Retinal pigment epithelial cell (primary cell): ENCODE measurements at regions not wholly inside any gene's neighbourhood (a gene's known extent, or its start where the extent isn't known, plus 50 kb on each side); places are given as distances from the start of the nearest gene placed in this dataset.

Experiments used
- DNase-seq: peaks from one replicate; pipeline ENCODE4 v3.0.0-alpha.2; 2010; ENCODE audit warnings: low read depth
- H3K4me3 ChIP-seq: 2 replicates; pipeline ENCODE4 v1.5.1; 2011; ENCODE audit warnings: mild to moderate bottlenecking, low read length, control low read depth, moderate library complexity
- TF ChIP-seq, protein P1 (sequence below): conservative IDR thresholded peaks from 2 replicates; pipeline ENCODE4 v1.5.1; 2011; ENCODE audit warnings: low read depth, low read length, control low read depth, inconsistent platforms

DNA sequence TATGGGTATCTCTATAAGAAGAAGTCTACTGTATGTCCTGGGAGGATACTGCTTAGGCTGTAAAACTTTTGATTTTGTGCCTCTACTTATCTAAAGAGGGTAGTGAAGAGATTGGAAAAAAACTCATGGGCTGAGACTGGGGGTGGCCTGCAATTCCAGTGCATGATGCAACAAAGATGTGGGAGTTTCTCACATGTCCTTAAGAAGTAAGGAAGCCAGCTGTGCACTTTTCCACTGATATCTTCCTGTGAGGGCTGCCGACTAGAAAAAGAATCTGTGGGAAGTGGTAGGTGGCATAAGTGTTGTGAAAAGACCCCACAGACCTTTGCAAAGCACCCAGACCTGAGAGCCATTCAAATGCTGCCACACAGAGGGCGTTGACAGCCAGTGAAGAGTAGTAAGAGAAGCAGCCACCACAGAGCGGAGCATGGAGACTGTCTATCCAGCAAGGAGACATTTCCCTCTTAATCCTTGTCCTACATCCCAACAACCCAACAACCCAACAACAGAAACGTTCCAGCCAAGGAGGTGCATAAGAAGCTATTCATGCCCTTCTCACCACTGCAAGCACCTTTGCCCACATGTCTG, 65.1 kb downstream of the PFDN4 start:
- no peak overlapping the region for H3K4me3 ChIP-seq
- DNase-seq: no peak
- TF ChIP-seq, protein P1, sequence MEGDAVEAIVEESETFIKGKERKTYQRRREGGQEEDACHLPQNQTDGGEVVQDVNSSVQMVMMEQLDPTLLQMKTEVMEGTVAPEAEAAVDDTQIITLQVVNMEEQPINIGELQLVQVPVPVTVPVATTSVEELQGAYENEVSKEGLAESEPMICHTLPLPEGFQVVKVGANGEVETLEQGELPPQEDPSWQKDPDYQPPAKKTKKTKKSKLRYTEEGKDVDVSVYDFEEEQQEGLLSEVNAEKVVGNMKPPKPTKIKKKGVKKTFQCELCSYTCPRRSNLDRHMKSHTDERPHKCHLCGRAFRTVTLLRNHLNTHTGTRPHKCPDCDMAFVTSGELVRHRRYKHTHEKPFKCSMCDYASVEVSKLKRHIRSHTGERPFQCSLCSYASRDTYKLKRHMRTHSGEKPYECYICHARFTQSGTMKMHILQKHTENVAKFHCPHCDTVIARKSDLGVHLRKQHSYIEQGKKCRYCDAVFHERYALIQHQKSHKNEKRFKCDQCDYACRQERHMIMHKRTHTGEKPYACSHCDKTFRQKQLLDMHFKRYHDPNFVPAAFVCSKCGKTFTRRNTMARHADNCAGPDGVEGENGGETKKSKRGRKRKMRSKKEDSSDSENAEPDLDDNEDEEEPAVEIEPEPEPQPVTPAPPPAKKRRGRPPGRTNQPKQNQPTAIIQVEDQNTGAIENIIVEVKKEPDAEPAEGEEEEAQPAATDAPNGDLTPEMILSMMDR: no peak

DNA sequence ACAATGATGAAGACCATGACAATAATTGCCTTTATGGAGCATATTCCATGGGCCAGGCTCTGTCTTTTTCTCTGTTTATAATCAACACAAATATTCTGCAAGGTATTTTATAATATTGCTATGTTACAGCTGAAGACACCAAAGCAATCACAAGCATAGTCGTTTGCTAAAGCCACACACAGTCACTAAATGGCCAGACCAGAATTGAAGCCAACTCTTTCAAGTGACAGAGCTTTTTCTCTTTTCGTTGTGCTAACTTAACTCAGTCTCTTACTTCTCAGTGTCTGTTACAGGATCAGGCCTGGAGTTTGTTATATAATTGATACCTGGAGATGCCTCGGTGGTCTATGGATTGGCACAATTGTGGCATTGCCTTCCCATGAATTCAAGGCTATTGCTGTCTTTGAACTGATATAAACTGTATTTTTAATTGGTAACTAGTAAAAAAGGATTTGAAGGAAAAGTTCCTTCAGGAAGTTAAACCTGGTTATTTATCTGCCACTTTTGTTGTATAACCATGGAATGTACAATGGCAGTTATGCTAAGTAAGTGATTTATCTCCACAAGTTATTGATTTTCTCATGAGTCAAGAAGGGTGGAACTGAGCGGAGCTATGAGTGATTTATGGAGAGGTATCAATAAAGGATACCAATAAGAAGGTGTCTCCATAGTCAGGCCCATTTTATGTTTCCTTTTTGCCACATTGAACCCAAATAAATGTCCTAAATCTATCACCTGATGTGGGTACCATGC, 67.6 kb downstream of the PFDN4 start:
- DNase-seq: no peak
- TF ChIP-seq, protein P1: no peak
- no peak overlapping the region for H3K4me3 ChIP-seq

DNA sequence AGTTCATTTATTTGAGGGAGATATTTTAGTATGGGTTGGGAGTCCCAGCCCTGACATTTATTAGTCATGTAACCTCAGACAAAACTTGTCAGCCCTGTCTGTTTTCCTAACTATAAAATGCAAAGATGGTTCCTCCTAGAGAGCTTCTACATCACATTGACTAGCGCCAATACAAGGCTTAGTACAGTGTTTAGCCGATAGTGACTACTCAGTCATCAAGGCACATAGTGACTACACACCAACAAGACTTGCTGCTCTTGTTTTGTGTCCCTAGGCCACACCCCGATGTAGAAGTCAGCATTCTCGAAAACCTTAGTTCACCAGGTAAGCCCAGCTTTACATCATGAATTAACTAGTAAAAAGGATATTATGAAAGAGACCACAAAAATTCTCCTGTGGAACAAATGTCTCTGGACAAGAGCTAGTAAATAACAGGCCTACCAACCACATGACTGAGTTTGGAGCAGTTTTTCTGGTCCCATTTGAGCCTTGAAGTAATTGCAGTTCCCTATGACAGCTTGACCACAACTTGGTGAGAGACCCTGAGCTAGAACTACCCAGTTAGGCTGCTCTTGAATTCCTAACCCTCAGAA, 68.8 kb downstream of the PFDN4 start:
- TF ChIP-seq, protein P1: no peak
- no peak overlapping the region for H3K4me3 ChIP-seq
- DNase-seq: no peak

DNA sequence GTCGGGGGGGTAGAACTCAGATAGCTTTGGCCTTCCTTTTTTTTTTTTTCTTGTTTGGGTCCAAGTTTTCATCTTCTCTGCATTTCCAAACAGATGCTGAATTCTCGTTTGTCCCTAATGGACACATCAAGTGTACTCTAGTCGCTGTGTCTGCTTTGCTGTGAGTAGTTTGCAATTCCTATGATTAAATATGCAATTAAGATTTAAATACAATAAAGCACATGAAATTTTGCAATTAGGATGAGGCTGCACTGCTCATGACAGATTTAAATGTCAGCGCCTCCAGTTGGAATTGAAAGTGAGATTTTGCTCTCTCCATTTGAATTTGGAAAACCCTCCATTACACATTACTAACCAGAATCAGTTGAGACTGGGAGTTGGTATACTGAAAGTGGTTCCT, 70.4 kb downstream of the PFDN4 start:
- H3K4me3 ChIP-seq: no peak overlapping the region
- DNase-seq: no peak
- TF ChIP-seq, protein P1: no peak

DNA sequence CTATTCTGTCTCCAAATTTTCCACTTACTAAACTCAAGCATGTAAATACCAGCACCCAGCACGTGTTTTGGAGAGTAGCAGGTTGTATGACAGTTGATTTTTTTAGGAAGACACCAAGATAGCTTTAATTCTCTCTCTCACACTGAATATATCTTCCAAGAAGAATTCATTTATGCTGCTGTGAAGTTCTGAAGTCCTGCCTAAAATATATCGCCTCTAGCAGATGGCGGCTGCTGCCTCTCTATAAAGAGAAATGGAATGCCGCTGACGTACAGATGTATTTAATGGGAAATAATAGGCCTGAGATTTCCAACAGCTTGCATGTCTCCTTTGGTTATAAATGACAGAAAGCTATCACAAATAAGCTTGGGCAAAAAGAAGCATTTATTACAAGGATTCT, 74.7 kb downstream of the PFDN4 start:
- TF ChIP-seq, protein P1: no peak
- no peak overlapping the region for H3K4me3 ChIP-seq
- no peak for DNase-seq

DNA sequence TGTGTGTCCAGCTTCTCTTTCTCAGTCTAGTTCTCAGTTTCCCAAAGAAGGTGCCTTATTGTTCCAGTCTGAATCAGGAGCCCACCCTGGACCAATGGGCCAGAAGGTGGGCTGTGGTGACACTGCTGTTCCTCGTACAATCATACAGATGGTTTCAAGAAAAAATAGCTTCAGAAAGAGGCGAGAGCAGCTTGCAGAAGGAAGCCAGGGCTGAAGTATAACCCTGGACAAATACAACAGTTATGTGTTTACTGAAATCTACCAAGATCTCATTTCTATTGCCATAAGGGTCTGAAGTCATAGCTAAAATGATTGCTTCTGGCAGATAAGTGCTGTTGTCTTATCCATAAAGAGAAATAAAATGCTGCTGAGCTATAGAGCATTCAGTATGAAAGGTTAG, 75.4 kb downstream of the PFDN4 start:
- DNase-seq: no peak
- H3K4me3 ChIP-seq: no peak overlapping the region
- TF ChIP-seq, protein P1: no peak
